Hematopoietic multipotent progenitor cell treated with erythropoietin and hydrocortisone succinate and interleukin-3 and kit ligand, for 15 days (in vitro differentiated cells): ENCODE measurements at regions not wholly inside any gene's neighbourhood (a gene's known extent, or its start where the extent isn't known, plus 50 kb on each side); places are given as distances from the start of the nearest gene placed in this dataset.

Source experiments
- DNase-seq: peaks from one replicate; pipeline ENCODE4 v3.0.0-alpha.2; 2015; ENCODE audit warnings: low spot score

DNA sequence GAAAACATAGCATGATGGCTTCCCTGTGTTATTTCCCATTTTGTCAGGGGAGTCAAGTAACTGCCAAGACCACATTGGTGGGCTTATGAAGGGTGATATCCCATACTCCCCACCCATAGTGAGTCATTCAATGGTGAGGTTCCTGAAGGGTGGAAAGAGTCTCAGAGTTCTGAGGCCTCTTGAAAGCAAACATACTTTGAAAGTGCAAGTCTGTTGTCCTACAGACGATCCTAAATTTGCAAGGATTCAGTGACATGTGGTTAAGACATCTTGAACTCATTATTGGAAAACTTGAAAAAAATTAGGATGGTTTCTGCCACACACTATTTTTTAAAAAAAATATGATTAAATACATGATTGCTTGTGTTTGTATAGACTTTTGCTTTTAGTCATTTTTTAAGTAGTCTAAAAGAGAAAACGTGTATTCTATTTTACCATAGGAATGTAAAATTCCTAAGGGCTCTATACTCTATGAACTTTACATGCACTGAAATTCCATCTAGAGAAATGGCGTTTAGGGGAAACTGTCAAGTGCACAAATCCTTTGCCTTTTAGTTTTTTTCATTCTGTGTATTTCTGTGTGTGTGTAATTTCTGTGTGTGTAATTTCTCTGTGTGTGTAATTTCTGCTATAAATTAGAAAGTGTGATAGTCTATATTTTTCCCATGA lies 225.5 kb upstream of the ADAMTS5 start:
- DNase-seq, result no peak

GRCh38 chr21:27190601-27191000 lies 223.7 kb upstream of the ADAMTS5 start:
- no peak for DNase-seq

DNA sequence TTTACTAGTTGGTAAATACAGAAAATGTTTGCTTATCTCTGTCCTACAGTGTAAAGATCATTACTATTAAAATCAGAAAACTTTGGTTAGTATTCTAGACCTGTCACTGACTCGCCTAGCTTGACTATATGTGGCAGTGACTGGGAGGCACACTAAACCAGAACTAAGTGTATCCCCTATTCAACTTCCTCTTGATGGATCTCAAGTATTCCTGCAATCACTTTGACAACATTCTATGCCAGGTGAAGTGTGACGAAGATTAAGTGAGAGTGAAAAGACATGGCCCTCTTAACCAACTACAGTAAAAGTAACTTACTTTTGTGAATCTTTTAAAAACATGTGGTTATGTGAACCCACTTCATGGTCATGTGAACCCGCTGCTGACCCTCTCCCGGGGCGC lies 223.0 kb upstream of the ADAMTS5 start:
- DNase-seq, result no peak

DNA sequence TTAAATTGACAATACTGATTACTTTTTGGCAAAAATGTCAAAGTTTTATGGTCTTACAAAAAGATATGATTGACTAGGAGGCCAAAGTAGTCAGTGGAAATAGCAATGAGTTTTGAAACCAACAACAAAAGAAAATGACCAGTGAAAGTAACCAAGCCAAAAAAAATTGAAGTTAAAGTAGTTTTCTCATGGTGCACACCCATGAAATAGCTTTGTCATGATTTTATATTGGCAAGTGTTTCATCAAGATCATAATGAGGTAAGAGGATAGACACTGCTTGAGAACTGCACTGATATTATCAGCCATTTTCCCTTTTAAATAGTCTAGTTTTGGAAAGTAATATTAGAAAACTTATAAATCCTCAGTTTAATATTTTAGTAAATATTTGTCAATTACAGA lies 206.2 kb upstream of the ADAMTS5 start:
- DNase-seq, result no peak

GRCh38 chr21:27171707-27172106 lies 204.8 kb upstream of the ADAMTS5 start:
- DNase-seq, result no peak

- DNase-seq, result no peak
Observed at GRCh38 chr21:27168084-27168483, 201.2 kb upstream of the ADAMTS5 start.

DNA sequence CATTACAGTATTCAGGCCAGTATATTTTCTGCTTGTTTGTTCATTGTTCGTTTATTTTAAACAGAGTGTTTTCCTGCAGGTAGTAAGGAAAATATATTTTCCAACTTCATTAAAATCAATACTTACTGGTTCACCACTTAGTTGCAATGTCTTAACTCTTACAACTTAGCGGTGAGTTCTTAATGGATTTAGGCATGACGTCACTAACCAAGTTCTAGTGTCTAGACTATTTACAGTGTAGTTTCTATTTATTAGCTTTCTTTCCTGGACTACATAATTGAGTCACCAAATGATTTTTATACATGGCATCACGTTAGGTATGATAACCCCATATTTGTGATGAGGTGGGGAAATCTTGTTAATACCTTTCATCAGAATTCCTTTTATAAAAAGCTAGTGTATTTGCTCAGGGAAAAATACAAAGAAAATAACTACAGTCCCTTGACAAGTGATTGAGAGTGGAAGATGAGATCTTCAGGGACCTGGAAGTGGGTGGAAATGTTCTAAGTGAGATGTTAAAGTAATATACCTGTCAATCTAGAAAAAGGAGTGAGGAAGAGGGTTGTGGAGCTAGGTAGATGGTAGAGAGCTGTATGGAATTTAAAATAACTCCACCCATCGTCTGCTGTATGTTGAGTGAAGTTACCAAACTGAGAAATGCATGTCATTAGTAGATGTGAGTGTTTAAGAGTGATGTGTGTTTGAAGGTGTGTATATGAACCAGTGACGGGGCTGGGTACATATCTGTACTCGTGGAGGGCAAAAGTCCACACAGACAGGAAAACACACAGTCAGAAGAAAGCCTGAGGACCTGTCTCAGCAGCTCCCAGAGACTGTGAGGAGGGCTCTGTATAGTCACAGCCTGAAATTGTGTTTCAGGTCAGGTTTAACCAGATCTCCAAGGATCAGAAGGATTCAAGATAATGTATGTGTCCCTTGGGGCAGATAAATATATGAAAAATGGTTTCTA lies 197.6 kb upstream of the ADAMTS5 start:
- DNase-seq, result no peak

- no peak for DNase-seq
Observed at GRCh38 chr21:27158967-27159366, 192.1 kb upstream of the ADAMTS5 start.

GRCh38 chr21:27157097-27157496 lies 190.2 kb upstream of the ADAMTS5 start:
- no peak for DNase-seq

DNA sequence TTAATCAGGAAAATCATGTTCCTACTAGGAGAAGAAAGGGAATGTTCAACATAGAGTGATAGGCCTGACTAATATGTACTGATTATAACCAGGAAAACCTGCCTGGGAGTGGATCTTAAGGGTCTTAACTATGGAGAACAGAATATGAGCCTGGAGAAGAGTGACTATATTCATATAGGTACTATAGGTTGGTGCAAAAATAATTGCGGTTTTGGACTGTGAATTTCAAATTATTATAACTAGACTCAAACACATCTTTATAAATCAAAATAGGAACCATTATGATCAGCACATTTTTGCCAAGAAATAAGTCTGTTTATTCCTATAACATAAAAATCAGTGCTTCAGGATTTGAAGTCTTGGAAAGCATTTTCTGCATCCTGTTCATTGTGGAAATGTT lies 189.8 kb upstream of the ADAMTS5 start:
- DNase-seq, result no peak

- DNase-seq, result no peak
Observed at GRCh38 chr21:27155130-27155500, 188.2 kb upstream of the ADAMTS5 start.

DNA sequence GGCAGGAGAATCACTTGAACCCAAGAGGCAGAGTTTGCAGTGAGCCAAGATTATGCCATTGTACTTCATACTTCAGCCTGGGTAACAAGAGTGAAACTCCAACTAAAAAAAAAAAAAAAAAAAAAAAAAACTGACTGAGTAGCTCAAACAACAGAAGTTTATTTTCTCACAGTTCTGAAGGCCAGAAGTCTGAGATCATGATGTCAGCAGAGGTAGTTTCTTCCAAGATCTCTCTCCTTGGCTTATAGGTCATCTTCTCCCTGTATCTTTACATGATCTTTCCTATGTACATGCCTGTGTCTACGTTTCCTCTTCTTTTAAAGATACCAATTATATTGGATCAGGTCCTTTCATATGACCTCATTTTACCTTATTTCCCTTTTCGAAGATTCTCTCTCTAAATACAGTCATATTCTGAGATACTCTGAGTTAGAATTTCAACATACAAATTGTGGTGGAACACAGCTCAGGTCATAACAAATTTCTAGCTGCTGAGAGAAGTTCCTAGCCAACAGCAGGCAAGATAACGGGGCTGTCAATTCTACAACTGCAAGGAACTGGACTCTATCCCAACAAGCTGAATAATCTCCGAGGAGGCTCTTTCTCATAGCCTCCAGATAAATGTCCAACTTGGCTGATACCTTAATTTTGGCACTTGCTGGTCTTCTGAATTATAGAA lies 187.7 kb upstream of the ADAMTS5 start:
- no peak for DNase-seq

DNA sequence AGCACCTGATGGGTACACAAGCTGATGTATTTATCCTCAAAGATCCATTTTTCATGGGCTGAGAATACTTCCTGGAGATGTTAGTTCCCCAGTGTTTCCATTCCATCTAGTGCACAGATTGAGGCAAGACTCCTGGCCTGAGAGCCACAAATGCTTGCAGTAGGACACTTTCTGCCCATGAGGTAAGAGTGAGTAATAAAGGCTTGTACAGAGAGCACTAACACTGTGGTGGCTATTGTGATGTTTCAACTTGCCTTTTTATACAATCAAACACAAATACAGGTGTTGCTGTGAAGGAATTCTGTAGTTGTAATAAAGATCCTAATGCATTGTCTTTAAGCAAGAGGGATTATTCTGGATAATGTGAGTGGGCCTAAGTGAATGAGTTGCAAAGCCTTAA lies 186.1 kb upstream of the ADAMTS5 start:
- no peak for DNase-seq

DNA sequence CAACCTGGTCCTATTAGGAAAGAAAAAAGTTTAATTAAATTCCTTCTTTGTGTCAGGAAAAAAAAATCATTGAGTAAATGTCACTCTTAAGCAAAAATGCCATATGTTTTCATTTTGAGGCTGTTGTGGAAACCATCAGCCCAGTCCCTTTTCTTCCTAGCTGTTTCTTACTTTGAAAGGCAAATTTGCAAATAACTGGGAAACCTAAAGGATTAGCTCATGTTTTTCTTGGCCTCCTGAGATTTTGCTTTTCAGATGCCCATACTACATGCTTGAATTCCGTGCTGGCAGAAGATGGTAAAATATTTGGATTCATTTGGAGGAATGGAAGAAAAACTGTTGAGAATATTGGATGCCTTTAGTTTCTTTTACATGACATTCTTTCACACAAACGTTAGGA lies 182.1 kb upstream of the ADAMTS5 start:
- no peak for DNase-seq

GRCh38 chr21:27146268-27146667 lies 179.4 kb upstream of the ADAMTS5 start:
- DNase-seq, result no peak

GRCh38 chr21:27145134-27145798 lies 178.4 kb upstream of the ADAMTS5 start:
- DNase-seq, result no peak

GRCh38 chr21:27143476-27143875 lies 176.6 kb upstream of the ADAMTS5 start:
- DNase-seq, result no peak

GRCh38 chr21:27139526-27139925 lies 172.6 kb upstream of the ADAMTS5 start:
- no peak for DNase-seq

DNA sequence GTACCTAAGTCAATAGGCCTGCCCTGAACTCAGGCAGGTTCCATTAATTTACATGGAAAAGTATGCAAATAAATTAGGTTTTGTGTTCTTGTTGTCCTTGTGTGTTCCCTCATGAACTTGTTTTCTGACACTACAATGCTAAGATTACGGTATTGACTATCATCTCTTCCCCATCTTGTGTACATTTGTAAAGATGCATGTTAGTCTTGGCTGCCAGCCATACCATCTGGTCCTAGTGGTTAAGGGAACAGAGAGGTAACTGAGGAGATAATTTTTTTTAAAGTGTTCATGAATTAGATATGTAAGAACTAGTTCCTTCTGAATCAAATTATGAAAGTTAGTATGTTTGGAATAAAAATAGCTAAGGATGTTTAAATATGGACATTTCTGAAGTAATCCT lies 167.6 kb upstream of the ADAMTS5 start:
- no peak for DNase-seq

DNA sequence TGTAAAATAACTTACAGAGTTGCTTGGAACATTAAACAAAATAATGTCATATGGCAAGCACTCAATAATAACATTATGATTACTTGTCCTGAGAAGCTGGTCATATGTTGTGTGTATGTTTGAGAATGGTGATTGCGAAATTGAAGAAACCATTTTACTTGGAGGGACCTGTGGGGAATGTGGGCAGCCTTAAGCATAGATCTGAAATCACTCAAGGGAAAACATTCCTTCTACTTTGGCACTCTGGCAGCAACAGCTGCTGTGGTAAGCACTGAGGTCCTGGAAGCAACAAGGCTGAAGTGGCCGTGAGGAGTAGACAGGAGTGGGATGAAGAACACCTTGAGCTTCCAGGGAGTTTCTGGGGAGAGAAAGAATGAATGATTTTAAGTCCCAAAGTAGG lies 165.4 kb upstream of the ADAMTS5 start:
- no peak for DNase-seq

GRCh38 chr21:27130154-27130553 lies 163.3 kb upstream of the ADAMTS5 start:
- DNase-seq, result no peak

DNA sequence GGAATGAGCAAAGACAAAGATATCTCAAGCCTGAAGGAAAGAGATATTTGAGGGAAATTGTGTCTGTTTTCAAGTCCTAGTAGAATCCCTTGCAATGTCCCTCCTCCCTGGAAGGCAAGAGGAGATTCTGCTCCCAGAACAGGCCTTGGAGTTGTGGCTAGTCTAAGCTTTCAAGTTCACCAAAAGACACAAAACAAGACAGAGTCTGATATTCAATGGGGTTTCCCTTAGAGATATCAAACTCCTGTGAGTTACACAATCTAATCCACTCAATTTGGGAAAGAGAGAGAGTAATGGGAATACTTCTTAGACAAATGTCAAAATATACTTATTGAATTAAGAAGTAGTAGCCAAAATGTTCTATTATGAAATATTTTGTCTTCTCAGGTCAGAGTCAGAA lies 162.8 kb upstream of the ADAMTS5 start:
- DNase-seq, result no peak
